Fibroblast of skin of abdomen (primary cell): ENCODE measurements at regions not wholly inside any gene's neighbourhood (a gene's known extent, or its start where the extent isn't known, plus 50 kb on each side); places are given as distances from the start of the nearest gene placed in this dataset.

Experiments
- DNase-seq: peaks from one replicate; pipeline ENCODE4 v3.0.0-alpha.2; 2013

DNA sequence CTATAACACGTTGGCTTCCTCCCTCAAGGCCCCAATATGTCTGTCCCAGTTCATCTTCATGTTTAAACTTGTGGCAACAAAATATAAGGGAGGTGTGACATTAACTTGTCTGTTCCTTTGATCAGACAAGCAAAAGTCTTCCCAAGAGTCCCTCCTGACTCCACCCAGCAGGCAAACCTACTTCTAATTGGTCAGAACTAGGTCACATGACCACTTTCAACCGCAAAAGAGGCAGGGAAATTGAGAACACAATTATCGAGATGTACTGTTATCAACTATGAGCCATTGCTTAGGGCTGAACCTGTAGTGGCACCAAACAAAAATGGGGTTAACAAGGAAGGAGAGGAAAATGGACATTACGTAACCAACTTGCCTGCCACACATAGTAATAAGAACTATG lies 246.8 kb upstream of the TET2 start:
- no peak for DNase-seq

- no peak for DNase-seq
Observed at GRCh38 chr4:104901438-104901837, 245.2 kb upstream of the TET2 start.

DNA sequence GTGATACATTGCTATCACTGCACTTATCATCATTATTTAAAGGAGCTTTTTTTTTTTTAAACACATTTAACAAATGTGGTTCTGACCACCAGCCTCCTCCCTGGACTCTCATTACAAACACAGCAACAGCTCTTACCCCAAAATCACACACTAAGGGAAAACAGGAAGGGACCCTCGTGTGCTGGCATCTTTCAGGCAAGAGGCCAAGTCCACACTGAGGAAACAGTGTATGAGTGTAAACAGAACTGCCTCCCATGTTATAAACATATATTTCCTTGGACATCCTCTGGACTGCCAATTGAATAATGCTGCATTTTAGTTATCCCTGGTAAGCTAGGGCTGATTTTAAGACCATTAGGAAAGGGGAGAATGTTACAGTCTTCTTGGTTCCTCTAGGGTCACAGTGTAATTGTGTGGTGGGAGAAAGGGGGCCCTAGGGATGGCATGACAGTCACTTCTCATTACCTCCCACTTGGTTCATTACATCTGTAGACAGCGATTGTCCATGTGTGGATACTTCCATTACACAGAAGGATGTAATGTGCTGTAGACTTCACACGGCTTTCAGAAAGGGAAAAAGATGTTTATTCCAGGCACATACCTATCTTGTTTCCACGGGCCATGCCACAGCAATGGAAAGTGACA lies 244.6 kb upstream of the TET2 start:
- DNase-seq: no peak

GRCh38 chr4:104905065-104905464 lies 241.6 kb upstream of the TET2 start:
- DNase-seq: no peak

DNA sequence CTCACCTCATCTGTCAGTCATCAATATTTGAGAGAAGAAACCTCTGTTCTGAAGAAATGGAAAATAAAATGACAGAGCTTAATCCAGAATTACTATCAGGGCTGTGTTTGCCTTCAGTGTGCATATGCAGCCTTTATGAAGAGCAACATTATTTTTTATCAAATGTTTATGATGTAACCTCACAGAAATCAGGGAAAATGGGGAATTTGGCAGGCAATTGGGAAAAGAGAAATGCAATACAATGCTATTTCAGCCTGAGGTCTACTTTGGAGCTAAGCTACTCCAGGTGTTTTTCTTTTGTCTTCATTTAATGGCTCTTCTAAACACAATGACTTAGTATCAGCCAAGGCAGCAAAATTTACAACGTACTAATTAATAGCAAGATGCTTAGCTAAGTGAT lies 241.1 kb upstream of the TET2 start:
- DNase-seq: no peak

- DNase-seq: no peak
Observed at GRCh38 chr4:104906276-104906675, 240.4 kb upstream of the TET2 start.

- no peak for DNase-seq
Observed at GRCh38 chr4:104907074-104907649, 239.5 kb upstream of the TET2 start.

- DNase-seq: no peak
Observed at GRCh38 chr4:104907991-104908390, 238.7 kb upstream of the TET2 start.

DNA sequence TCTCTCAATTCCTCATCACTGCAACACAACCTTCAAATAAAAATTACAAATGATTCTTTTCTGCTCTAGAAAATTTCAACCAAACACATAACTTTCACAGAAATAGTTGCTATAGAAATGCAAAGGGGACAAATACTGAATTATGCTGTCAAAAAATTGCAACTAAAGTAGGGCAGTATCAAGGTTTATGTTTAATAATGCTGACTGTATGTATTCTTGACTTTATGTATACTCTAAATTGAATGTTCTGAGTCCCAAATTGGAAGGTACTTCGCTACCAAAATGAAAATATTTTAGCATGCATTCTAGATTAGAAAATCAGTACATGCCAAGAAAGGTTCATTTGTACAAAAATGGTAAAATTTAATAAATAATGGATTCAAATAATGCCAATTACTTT lies 237.3 kb upstream of the TET2 start:
- DNase-seq: no peak

DNA sequence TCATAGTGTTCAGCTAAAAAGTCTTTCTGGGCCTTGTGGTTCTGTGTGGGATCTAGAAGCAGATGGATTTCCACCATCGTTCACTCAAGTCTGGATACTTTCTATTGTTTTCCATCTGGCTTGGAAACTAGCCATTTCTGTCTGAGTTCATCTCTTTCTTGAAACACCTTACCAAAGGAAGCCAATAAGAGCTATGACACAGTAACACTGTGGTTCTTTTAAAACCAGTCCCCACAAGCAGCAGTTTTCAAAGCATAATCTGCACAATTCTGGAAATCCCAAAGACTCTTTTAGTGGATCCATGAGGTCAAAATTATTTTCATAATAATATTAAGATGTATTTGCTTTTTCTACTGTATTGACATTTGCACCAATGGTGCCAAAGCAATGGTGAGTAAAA lies 234.2 kb upstream of the TET2 start:
- DNase-seq: no peak

GRCh38 chr4:104915373-104915772 lies 231.3 kb upstream of the TET2 start:
- no peak for DNase-seq

DNA sequence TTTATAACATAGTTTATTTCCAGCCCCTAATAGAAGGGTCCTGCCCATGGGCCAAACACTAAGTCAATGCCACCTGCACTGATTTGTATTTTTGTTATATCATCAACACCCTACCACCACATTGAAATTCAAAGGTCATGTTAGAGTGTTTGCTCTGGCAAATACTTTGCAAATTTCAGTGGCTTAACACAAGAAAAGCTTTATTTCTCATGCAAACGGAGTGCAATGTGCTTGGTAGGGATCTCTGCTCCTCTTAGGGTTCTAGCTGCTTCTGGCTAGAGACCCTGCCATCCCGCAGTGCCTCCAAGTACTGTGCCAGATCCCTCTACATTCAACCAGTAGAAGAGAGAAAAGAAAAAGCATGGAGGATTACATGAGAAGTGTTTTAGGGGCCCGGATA lies 230.8 kb upstream of the TET2 start:
- no peak for DNase-seq

- no peak for DNase-seq
Observed at GRCh38 chr4:104919406-104919805, 227.3 kb upstream of the TET2 start.

GRCh38 chr4:104930298-104930697 lies 216.4 kb upstream of the TET2 start:
- no peak for DNase-seq

DNA sequence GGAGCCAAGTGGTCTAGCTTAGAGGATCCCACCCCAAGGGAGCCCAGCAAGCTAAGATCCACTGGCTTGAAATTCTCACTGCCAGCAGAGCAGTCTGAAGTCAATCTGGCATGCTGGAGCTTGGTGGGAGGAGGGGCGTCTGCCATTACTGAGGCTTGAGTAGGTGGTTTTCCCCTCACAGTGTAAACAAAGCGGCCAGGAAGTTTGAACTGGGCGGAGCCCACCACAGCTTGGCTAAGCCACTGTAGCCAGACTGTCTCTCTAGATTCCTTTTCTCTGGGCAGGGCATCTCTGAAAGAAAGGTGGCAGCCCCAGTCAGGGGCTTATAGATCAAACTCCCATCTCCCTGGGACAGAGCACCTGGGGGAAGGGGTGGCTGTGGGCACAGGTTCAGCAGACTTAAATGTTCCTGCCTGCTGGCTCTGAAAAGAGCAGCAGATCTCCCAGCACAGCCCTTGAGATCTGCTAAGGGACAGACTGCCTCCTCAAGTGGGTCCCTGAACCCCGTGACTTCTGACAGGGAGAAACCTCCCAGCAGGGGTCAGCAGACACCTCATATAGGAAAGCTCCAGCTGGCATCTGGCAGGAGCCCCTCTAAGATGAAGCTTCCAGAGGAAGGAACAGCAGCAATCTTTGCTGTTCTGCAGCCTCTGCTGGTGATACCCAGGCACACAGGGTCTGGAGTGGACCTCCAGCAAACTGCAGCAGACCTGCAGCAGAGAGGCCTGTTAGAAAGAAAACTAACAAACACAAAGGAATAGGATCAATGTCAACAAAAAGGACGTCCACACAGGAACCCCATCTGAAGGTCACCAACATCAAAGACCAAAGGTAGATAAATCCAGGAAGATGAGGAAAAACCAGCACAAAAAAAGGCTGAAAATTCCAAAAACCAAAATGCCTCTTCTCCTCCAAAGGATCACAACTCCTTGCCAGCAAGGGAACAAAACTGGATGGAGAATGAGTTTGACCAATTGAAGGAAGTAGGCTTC lies 215.6 kb upstream of the TET2 start:
- peak; percentile 48 for DNase-seq

- DNase-seq: no peak
Observed at GRCh38 chr4:104938624-104939023, 208.1 kb upstream of the TET2 start.

DNA sequence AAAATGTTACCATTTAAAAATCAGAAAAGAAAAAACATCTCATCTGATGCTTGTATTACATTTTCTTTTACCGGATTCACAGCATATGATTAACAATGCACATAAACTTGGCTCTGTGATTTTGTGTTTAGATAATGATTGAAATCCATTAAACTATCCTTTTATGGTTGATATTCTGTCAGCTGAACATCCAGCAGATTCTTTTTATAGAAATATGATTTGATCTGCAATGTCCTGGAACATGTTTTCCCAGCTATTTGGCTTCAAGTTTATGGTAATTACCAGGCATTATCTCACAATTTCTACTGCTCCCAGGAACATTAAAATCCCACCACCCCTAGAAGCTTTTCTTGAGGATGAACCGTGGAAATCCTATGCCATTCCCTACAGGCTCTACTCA lies 205.7 kb upstream of the TET2 start:
- DNase-seq: no peak

- DNase-seq: no peak
Observed at GRCh38 chr4:104941661-104942062, 205.0 kb upstream of the TET2 start.

DNA sequence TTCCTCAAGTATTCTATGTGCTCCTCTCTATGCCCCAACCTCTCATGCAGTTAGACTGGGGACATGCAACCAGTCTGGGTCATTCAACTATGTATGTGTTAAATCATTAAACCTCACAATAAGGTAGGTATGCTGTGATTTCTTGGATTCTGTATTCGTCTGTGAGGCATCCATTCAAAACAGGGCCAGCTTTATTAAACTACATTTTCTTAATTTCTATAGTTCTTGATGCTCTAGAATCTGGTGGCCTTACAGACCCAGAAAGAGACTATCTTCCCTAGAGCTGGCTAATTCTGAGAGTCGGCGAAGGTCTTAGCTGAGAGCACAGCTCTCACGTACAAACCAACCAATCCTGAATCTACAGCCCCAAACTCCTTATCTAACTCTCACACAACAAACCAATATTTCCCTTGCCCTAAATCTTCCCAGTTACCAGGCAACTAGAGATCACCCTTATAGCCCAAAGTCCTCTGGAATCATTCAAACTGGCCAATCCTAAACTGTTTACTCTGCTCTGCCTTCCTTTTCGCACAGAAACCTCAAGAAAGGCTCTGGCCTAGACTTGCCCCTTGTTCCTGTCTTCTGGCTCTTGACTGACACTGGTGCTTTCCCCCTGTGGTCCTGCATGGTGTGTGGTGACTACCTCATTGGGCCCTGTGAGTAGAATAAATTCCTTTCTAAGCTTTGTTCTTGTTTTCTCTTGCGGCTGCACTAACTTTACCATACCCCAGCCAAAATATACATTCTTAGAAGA lies 203.5 kb upstream of the TET2 start:
- DNase-seq: no peak

GRCh38 chr4:104944596-104944995 lies 202.1 kb upstream of the TET2 start:
- DNase-seq: no peak

- DNase-seq: no peak
Observed at GRCh38 chr4:104964410-104965175, 182.1 kb upstream of the TET2 start.
